ENCODE measurements at regions not wholly inside any gene's neighbourhood (a gene's known extent, or its start where the extent isn't known, plus 50 kb on each side); places are given as distances from the start of the nearest gene placed in this dataset.
A peak's percentile ranks its signal among the peaks of the same experiment; 100 is the strongest.
"Not testable (repeated sequence)": the region's sequence is repeated elsewhere in the genome, so short reads cannot be mapped to it uniquely, and the experiment has no call there.

DNA sequence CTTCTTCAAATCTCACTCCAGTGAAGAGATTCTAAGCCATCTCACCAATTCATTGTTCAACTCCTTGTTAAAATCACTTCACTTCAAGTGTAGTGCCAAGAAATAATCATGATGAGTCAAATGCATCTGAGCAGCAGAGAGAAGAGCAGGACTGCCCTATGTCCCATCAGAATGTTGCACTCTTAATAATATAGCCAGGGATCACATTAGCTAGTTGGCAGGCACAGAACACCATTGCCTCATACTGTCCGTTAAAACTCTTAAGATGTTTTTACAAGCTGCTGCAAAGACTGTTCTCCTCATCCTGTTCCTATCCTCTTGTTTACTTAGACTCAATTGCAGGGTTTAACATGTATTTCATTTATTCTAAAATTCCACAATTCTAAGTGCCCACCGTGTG lies 432.9 kb downstream of the PLPP3 start:
- DNase-seq = no peak

DNA sequence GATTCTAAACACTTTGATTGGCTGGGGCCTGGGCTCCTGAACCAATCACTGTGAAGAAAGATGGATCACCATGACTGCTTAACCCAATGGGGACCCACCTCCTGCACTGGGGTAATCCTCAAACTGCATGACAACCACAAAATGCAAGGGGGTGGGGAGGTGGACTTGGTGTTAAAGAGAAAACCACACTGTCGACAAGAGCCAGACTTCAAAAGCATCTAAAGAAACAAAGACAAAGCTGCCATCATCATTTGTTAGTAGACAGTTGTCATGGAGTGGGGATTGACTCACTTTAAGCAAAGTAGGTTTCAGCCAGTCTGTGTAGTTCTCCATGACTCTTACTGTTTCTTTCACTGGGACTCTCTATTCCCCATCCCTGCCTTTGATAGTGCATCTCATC lies 433.8 kb downstream of the PLPP3 start:
- no peak for DNase-seq

DNA sequence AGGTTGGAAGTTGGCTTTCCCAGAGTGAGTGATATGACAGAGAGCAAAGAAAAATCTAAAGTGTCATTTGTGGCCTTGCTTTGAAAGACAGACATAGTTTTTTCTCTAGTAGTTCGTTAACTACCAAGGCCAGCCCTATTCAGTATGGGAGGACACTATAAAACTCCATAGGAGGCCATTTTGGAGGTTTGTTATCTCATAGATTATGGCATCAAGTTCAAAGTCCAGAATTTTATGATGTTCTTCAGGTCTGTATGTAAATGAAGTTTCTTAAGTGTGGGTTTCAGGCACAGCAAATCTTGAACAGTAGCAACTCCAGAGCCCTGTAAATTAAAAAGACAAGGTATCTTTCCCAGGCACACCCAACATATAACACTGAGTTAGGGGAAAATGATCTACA lies 437.1 kb downstream of the PLPP3 start:
- no peak for DNase-seq

DNA sequence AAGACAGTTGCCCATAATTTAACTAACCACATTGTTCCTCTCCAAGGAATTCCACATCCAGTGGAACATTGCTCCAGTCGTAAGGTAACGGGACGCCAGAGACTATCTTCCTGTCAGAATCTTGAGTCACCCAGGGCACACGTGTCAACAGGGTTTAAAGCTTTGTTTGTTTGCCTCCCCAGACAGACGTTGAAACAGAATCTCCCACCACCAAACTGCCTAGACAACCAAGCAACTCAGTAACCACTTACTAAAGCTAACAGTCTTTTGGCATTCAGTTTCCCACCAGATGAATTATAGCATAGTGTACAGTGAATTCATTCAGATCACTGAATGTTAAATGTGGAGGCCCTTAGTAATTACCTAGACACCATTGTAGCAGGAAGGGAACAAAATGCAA lies 439.5 kb downstream of the PLPP3 start:
- DNase-seq = no peak

DNA sequence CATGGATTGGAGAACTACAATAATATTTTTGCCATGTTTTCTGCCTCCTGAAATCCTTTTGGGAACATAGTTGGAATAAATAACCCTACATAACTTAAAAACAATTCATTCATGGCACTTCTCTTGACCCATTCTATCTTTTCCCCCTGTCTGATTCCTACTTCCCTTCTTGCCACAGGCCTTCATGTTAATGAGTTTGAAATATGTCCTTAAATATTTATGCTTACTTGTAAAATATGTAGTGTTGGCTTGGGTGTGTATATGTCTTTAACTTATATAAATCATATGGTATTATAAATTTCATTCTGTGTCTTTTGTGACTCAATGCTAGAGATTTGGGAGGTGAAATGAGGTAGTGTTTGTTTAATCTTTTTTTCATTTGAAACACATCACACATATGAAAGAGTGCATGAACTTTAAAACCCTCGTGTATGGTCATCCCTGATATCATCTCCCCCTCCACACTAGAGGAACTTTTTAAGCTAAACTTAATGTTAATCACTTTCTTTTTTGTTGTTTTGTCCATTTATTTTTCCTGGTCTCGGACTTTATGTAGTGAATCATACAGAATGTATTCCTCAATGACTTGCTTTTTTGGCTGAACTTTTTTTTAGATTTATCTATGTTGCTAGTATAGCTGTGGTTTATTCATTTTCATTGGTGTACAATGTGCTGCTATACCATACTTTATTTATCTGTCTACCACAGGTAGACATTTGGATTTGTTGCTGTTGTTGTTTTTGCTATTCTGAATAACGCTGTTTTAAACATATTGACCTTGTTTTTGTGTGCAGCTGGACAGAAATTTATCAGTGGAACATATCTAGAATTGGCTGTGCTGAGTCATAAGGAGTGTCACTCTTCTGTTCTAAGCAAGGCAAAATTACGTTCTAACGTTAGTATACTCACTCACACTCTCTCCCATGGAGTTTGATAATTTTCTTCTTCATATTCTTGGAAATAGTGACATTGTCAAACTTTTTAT lies 441.6 kb downstream of the PLPP3 start:
- no peak for DNase-seq

DNA sequence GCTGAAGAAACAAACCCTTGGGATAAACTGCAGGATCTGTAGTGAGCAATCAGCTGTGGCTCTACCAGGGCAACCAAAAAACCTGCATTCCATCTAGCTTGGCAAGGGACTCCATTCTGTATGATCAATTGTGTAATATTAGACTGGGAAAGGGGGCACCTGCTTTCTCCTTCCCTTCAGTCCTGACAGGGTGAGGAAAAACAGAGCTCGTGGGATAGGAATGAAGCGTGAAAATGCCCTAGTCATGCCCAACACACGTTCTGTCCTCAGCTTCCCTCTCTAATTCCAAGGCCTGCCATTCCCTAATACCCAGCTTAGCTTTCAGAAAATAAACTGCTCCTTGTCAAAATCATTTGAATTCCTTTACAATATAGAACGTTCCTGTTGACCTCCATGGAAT lies 442.3 kb downstream of the PLPP3 start:
- DNase-seq = no peak

DNA sequence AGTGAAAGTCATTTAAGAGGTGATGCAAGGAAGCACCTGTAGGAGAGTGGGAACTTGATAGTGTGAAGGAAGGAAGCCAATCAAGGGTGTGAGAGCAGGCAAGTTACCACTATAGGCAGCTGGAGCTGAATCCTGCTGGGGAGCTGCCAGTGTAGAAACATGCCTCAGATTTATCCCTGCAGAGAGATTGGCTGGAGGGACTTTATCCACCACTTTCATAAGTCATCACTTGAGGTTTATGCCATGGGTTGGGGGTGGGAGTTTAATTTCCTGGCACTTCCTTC lies 443.6 kb downstream of the PLPP3 start:
- DNase-seq = no peak

DNA sequence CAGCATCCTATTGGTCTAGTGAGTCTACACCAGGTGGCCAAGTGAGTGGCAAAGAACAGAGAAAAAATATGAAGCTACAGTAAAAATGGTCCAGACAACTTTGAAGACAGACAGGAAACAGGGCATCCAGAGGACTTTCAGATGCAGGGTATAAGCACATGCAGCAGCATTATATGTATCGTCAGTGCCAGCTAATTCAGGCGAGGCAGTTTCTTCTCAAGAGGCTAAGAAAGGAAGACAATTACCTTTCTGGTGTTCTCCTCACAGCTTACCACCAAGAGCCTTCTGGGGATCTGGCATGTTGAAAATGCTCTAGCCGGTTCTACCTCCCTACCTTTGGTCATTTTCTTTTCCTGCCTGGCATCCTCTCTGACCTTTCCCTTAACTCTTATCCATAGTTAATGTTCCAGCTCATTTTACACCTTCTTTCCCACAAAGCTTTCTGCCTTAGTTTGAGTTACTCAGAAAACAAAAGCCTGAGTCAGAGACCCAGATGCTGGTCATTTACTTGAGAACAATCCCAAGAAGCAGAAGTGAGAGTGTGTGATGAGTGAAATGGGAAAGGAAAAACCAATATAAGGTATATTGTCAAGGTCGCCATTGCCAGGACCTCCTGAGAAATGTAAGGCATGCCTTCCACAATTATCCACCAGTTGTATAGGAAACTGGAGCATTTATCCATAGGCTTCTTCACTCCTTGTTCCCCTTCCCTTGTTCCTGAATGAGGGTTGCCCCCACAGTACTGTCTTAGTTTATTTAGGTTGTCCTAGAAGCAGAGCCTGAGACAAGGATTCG lies 444.1 kb downstream of the PLPP3 start:
- DNase-seq = peak in 2 of 3 donors; percentile 14 to 20

DNA sequence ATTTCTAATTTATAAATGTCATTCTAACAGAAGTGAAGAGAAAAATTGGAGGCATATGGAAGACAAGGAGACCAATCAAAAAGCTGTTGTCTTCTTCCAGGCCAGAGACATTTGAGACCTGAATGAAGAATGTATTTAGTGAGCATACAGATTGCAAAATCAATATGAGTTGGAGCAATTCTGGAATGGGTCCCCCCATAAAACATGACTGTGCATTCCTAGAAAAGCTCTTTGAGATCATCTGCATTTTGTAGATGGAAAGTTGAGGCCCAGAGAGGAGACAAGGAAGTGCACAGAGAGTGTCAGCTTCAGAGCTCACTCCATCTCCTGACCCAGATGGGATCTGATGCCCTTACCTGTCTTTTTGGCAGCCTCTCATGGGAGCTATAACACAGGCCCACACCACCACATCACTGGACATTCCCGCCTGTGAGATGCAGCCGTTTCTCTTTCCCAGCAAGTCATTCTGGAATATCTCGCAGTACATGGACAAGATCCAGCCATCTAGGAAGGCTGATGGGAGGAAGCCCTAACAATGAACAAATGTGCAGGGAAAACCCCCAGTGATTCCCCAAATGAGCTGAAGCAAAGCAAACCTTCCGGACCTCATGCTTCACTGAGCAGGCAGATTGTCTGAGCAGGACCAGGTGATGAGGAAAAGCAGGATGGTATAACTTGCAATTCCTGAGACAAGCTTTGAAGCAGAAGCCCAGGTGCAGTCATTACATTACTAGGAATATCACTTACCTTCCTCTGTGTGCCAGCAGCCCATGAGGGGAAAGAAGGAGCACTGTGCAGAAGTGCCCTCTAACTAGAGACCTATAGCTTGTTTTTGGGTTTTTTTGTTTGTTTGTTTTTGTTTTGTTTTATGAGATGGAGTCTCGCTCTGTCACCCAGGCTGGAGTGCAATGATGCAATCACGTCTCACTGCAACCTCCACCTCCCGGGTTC lies 445.6 kb downstream of the PLPP3 start:
- no peak for DNase-seq

DNA sequence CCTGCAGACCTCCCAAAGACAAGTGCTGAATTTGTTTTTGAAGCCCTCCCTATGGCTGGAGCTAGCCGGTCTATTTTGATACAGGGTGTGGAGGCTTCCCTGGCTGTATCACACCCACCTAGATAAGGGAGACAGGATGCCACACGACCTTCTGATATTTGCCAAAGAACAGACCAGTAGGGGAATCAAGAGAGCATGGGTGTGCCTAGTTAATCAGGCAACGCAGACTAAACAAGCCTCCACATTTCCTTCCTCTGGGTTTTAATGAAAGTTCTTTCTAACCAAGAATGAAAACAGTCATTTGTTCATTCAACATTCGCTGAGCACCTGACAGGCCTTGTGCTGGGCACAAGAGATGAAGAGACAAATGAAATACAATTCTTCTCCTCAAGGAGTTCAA lies 446.8 kb downstream of the PLPP3 start:
- no peak for DNase-seq

DNA sequence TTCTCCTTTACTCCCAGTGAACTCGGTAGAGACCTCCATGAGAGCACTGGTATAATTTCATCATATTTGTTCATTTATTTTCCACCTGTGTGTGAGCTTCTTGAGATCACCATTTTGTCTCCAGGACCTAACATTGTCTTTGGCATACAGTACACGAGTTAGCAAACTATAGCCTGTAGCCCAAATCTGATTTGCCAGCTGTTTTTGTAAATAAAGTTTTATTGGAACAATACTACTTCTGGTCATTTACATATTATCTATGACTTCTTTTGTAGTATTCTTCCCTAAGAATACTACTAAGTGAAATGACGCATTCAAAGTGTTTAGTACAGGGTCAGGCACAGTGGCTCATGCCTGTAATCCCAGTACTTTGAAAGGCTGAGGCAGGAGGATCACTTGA lies 449.5 kb downstream of the PLPP3 start:
- no peak for DNase-seq

DNA sequence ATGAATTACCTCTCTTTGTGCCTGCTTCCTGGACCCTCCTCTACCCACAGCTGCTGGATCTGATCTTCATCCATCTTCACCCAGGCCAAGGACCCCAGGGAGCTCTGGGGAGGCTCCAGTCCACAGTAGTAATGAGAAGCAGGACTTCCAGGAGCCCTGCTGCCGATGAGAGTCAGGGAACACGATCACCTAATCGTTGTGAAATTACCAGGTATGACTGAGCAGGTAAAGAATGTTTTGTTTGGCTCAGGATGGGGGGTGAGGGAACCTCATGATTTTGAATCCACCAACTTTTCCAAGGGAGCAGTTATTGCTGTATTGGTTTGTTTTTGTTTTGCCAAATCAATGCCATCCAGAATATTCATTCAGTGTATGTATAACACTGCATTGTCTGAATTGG lies 454.0 kb downstream of the PLPP3 start:
- DNase-seq = no peak

DNA sequence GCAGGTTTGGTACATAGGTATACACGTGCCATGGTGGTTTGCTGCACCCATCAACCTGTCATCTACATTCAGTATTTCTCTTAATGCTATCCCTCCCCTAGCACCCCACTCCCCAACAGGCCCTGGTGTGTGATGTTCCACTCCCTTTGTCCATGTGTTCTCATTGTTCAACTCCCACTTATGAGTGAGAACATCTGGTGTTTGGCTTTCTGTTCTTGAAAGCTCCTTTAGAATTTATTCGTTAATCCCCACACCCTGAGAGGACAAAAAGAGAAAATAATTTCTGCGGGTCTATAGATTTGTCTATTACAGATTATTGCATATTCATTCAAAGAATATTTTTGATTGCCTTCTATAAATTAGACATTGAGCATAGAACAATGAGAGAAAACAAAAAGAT lies 455.5 kb downstream of the PLPP3 start:
- no peak for DNase-seq

DNA sequence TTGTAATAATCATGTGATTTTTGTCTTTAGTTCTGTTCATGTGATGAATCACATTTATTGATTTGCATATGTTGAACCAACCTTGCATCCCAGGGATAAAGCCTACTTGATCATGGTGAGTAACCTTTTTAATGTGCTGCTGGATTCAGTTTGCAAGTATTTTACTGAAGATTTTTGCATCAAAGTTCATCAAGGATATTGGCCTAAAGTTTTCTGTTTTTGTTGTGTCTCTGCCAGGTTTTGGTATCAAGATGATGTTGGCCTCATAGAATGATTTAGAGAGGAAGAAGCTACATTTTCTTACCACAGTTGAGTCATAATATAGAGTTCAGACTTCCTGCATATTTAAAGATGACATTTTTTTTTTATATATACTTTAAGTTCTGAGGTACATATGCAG lies 455.9 kb downstream of the PLPP3 start:
- no peak for DNase-seq

DNA sequence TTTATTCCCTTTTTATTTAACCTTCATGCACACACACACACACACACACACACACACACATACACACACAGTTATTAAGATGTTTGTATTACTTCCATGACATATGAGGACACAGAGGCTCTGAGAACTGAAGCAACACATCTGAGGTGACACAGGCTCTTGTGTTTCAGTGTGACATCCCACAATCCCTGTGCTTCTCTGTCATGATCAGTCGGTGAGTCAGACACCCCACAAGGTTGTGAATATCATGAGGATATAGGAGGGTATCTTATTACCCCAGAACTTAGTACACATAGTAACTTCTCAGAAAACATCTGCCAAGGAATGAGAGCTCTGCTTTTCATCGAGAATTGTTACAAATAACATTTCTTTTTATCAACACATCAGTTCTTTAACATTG lies 459.3 kb downstream of the PLPP3 start:
- DNase-seq = peak in 1 of 3 donors; percentile 13

DNA sequence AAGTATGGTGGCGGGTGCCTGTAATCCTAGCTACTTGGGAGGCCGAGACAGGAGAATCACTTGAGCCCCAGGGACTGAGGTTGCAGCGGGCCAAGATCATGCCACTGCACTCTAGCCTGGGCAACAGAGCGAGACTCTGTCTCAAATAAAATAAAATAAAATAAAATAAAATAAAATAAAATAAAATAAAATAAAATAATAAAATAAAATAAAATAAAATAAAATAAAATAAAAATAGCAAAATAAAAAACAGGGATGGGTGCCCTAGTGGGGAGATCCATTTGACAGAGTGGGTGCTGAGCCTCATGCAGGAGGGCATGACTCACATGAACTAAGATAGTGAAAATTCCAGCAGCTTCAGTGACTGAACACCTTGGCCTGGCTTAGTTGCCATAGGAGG lies 460.7 kb downstream of the PLPP3 start:
- not testable (repeated sequence) for DNase-seq

DNA sequence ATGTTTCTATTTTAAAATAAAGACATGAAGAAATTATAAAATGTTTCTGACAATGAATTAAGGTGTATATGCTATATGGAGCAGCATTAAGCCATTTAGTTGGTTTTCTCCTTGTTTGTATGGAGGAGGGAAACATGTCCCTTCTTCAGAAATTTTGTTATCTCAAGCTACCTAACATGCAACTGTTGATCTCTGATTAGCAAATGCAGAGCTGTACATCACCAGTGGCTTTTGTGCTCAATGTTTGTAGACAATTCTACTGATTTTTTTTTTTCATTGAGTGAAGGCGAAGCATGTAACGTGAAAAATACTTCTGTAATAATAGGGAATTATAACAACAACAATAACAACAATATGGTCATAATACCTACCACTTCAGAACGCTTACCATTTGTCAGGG lies 463.7 kb downstream of the PLPP3 start:
- DNase-seq = no peak

DNA sequence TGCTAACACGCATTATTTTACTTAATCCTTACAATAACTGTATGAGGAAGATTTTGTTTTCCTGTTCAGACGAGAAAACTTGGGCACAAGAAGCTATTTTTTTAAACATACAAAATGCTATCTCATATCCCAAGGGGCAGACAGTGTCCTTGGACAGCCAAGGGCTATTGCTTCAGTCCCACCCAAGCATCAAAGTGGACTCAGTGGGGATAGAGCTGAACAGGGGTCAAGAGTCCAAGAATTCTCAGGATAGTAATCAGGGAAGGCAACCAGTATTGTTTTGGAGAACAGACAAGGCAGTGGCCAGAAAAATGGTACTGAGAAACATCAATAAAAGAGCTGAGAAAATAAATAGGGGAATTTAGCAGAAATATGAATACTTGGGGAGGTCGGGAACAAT lies 465.7 kb downstream of the PLPP3 start:
- no peak for DNase-seq

DNA sequence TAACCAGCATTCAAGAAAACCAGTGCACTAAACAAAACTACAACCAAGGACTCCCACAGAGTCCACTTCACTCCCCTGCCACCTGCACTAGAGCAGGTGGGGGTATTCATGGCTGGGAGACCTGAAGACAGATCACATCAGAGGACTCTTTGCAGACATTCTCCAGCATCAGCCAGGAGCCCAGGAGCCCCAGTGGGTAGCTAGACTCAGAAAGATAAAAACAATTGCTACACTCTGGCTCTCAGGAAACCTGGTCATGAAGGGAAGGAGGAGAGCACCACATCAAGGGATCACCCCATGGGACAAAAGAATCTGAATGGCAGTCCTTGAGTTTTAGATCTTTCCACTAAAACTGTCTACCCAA lies 472.1 kb downstream of the PLPP3 start:
- DNase-seq = no peak

DNA sequence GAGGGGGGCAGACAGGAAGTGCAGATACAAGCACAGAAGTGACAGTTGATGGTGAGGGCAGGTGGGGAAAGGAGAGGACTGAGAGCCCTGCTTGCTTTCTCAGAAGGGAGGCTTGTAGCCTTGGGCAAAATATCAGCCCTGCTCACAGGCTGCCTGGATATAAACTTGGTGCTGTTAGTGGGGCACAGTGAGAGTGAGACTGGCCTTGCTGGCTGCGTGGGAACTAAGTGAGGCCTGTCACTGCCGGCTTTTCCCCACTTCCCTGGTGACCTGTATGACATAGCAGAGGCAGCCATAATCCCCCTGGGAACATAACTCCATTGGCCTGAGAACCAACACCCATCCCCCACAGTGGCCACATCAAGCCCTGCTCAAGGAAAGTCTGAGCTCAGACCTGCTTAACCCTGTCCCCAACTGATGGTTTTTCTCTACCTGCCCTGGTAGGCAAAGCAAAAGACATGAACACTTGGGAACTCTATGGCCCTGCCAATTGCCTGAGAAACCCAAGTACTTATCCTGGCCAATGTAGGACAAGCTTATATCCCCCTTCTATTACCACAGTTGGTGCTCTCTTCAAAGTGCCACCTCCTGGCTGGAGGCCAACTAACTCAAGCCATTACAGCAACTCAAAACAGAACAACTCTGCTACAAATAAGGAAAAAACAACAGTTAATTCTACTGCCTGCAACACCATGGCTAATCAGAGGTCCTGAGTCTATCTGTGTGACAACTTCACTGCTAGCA lies 472.7 kb downstream of the PLPP3 start:
- no peak for DNase-seq

DNA sequence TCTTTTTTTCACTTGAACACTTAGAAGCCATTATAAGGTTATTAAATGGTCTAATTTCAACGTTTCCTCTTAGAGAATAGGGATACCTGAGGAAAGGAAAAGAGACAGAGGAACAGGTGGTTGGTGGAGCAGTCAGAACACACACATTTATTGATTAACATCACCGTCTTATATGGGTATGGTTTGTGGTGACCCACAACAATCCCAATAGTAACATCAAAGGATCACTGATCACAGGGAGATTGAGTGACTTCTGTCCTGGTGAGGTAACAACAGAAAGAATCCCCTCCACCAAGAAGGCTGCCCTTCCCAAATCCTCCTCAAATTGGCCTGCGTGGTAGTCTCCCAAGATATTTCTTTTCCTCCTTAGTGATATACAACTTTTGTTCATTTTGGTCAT lies 474.0 kb downstream of the PLPP3 start:
- no peak for DNase-seq

DNA sequence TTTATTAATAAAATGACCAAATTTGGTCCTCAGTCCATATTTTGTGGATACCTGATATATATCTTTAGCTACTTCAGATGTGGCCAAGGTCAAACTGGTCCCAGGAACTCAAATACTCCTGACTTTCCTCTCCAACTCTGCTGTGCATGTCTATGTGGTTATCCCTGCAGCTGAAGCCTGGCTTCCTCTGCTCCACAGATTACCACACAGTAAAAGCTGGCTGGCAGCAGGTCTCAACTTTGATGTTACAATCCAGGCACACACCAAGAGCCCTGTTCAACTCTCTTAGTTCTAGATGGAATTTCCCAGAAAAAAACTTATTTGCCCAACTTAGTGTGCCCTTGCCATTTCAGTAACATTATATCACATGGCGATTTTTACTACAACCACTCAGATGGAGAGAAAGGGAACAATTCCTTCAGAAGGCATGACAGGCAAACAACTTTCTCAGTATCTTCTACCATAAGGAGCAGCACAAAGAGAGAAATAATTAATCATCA lies 479.5 kb downstream of the PLPP3 start:
- peak; percentile 33 to 51 (median 51) for DNase-seq
